OCI-LY3 (cell line): ENCODE measurements at regions not wholly inside any gene's neighbourhood (a gene's known extent, or its start where the extent isn't known, plus 50 kb on each side); places are given as distances from the start of the nearest gene placed in this dataset.
"Not testable (repeated sequence)": the region's sequence is repeated elsewhere in the genome, so short reads cannot be mapped to it uniquely, and the experiment has no call there.

Experiments used
- H2AFZ ChIP-seq: fragments of 200-600, 300-600 bp; shearing (Covaris generic); 2 replicates; pipeline ENCODE4 v1.6.0; 2014; ENCODE audit warnings: antibody characterized with exemption, low read depth, low read length
- H3K27ac ChIP-seq: fragments of 200-600, 300-600 bp; sonication (generic); 2 replicates; pipeline ENCODE4 v1.5.1; 2014; ENCODE audit warnings: mild to moderate bottlenecking, low read length, moderate library complexity, mixed read lengths
- H3K27me3 ChIP-seq: fragments of 200-600, 300-600 bp; sonication (generic); 2 replicates; pipeline ENCODE4 v1.6.1; 2014; ENCODE audit warnings: low read depth, low read length, mixed read lengths
- H3K36me3 ChIP-seq: fragments of 200-600, 300-600 bp; sonication (generic); replicated peaks from 2 replicates; pipeline ENCODE3; 2014; ENCODE audit warnings: low read depth, low read length, mixed read lengths
- H3K4me1 ChIP-seq: fragments of 300-600, 200-600 bp; sonication (generic); 2 replicates; pipeline ENCODE4 v1.6.1; 2014; ENCODE audit warnings: low read length, mixed read lengths
- H3K4me2 ChIP-seq: fragments of 200-600, 300-600 bp; sonication (generic); 2 replicates; pipeline ENCODE4 v1.6.1; 2014; ENCODE audit warnings: low read length, mixed read lengths
- H3K4me3 ChIP-seq: fragments of 300-600, 200-600 bp; sonication (generic); 2 replicates; pipeline ENCODE4 v1.5.1; 2014; ENCODE audit warnings: antibody characterized with exemption, mild to moderate bottlenecking, low read length, moderate library complexity
- H3K79me2 ChIP-seq: fragments of 300-600, 200-600 bp; shearing (Covaris generic); 2 replicates; pipeline ENCODE4 v1.6.1; 2014; ENCODE audit warnings: mild to moderate bottlenecking, low read length, mixed read lengths
- H3K9ac ChIP-seq: fragments of 300-600, 200-600 bp; shearing (Covaris generic); 2 replicates; pipeline ENCODE4 v1.6.0; 2014; ENCODE audit warnings: mild to moderate bottlenecking, low read length, moderate library complexity
- H3K9me3 ChIP-seq: fragments of 200-600, 300-600 bp; shearing (Covaris generic); 2 replicates; pipeline ENCODE4 v1.6.1; 2014; ENCODE audit warnings: low read length, mixed read lengths; ENCODE audit not compliant: insufficient read depth
- H4K20me1 ChIP-seq: fragments of 200-600, 300-600 bp; sonication (generic); 2 replicates; pipeline ENCODE4 v1.6.1; 2016; ENCODE audit warnings: low read length, mixed read lengths; ENCODE audit not compliant: insufficient read depth
- CTCF ChIP-seq: fragments of 200-600, 300-600 bp; sonication (generic); IDR thresholded peaks from 2 replicates; pipeline ENCODE4 v1.5.1; 2014; ENCODE audit warnings: antibody characterized with exemption, low read length, low read depth
- EZH2phosphoT487 ChIP-seq: fragments of 200-600 bp; shearing (Covaris generic); IDR thresholded peaks from 2 replicates; pipeline ENCODE4 v1.6.1; 2018; ENCODE audit warnings: antibody characterized with exemption, mixed run types, low read depth

GRCh38 chrY:12425506-12425905 lies 275.5 kb upstream of the USP9Y start:
- H3K4me3 ChIP-seq, result no peak overlapping the region
- H3K9ac ChIP-seq, result no peak overlapping the region
- H3K36me3 ChIP-seq, result no peaks in the 10 kb centered on the region
- H4K20me1 ChIP-seq, result no peaks in the 10 kb centered on the region
- no peaks in the 10 kb centered on the region for H3K9me3 ChIP-seq
- H3K4me2 ChIP-seq, result no peak overlapping the region
- H3K79me2 ChIP-seq, result no peaks in the 10 kb centered on the region
- TF ChIP-seq CTCF, result no peak
- TF ChIP-seq EZH2phosphoT487, result no peak
- no peaks in the 10 kb centered on the region for H3K27me3 ChIP-seq
- H3K27ac ChIP-seq, result no peak overlapping the region
- H2AFZ ChIP-seq, result no peak overlapping the region
- H3K4me1 ChIP-seq, result no peaks in the 10 kb centered on the region

- Histone ChIP-seq H3K27me3 (no peaks in the 10 kb centered on the region), H3K27ac (no peak overlapping the region), H3K36me3 (no peaks in the 10 kb centered on the region), H3K4me1 (no peaks in the 10 kb centered on the region), H3K4me2 (no peak overlapping the region), H4K20me1 (no peaks in the 10 kb centered on the region), H2AFZ (no peak overlapping the region), H3K9me3 (no peaks in the 10 kb centered on the region), H3K79me2 (no peaks in the 10 kb centered on the region), H3K4me3 (no peak overlapping the region), H3K9ac (no peak overlapping the region)
- TF ChIP-seq EZH2phosphoT487, result no peak
- TF ChIP-seq CTCF, result no peak
Measured at GRCh38 chrY:12427361-12427760, 273.7 kb upstream of the USP9Y start.

- Histone ChIP-seq H3K4me2 (no peak overlapping the region), H4K20me1 (no peaks in the 10 kb centered on the region)
Measured at GRCh38 chrY:12431546-12431945, 269.5 kb upstream of the USP9Y start.

GRCh38 chrY:12438823-12439222 lies 262.2 kb upstream of the USP9Y start:
- H3K4me2 ChIP-seq, H3K4me3 ChIP-seq, H3K9me3 ChIP-seq, H3K36me3 ChIP-seq, H3K27ac ChIP-seq, H2AFZ ChIP-seq, H3K79me2 ChIP-seq, H3K4me1 ChIP-seq, H4K20me1 ChIP-seq, H3K9ac ChIP-seq, H3K27me3 ChIP-seq: not testable (repeated sequence)

More at GRCh38 chrY:12431546-12431945, 269.5 kb upstream of the USP9Y start:
- no peaks in the 10 kb centered on the region for H3K4me1 ChIP-seq
- no peaks in the 10 kb centered on the region for H3K27me3 ChIP-seq
- H3K79me2 ChIP-seq, result no peaks in the 10 kb centered on the region
- TF ChIP-seq CTCF (no peak), EZH2phosphoT487 (no peak)
- no peak overlapping the region for H3K9ac ChIP-seq
- H3K9me3 ChIP-seq, result no peaks in the 10 kb centered on the region
- H3K4me3 ChIP-seq, result no peak overlapping the region
- H2AFZ ChIP-seq, result no peak overlapping the region
- H3K27ac ChIP-seq, result no peak overlapping the region
- no peaks in the 10 kb centered on the region for H3K36me3 ChIP-seq

GRCh38 chrY:12444200-12444599 lies 256.8 kb upstream of the USP9Y start:
- H3K4me2 ChIP-seq, result no peak overlapping the region
- H3K4me1 ChIP-seq, result no peaks in the 10 kb centered on the region
- no peak overlapping the region for H3K9ac ChIP-seq
- H4K20me1 ChIP-seq, result no peaks in the 10 kb centered on the region
- H3K9me3 ChIP-seq, result no peaks in the 10 kb centered on the region
- no peaks in the 10 kb centered on the region for H3K79me2 ChIP-seq
- H3K4me3 ChIP-seq, result no peak overlapping the region
- H3K27me3 ChIP-seq, result no peaks in the 10 kb centered on the region
- no peak overlapping the region for H3K27ac ChIP-seq
- H2AFZ ChIP-seq, result no peak overlapping the region
- H3K36me3 ChIP-seq, result no peaks in the 10 kb centered on the region
- TF ChIP-seq EZH2phosphoT487 (no peak), CTCF (no peak)

GRCh38 chrY:12446486-12447265 lies 254.4 kb upstream of the USP9Y start:
- not testable (repeated sequence) for H3K4me2 ChIP-seq

More at GRCh38 chrY:12446486-12447265, 254.4 kb upstream of the USP9Y start:
- H3K36me3 ChIP-seq, H3K9me3 ChIP-seq, H3K4me1 ChIP-seq, H3K4me3 ChIP-seq, H3K79me2 ChIP-seq, H3K9ac ChIP-seq, H4K20me1 ChIP-seq, H3K27me3 ChIP-seq, H2AFZ ChIP-seq, H3K27ac ChIP-seq: not testable (repeated sequence)
